HG02938 (cell line): ENCODE measurements at regions not wholly inside any gene's neighbourhood (a gene's known extent, or its start where the extent isn't known, plus 50 kb on each side); places are given as distances from the start of the nearest gene placed in this dataset.
"Not testable (repeated sequence)": the region's sequence is repeated elsewhere in the genome, so short reads cannot be mapped to it uniquely, and the experiment has no call there.

Source experiments
- ATAC-seq: cut with Tn5 transposase; IDR thresholded peaks from one replicate; pipeline ENCODE4 v1.9.1; 2021; ENCODE audit warnings: mild to moderate bottlenecking, moderate library complexity; ENCODE audit not compliant: unreplicated experiment

DNA sequence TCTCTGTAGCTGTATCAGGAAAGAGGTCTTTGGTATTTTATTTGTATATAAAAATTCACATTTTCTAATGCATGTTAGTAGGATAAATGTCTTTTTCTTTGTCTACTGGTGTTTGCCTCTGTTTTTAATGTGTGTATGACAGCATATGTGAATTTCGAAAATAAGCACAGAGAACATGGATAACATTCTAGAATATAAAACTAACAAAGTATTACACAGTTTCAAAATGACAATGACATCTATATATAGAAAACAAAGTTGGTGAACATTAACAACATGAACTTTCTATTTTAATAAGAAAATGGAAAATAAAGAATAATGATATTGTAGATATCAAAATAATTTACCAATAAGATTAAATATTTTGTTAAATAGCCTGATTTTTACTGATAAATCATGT lies 608.0 kb downstream of the COL12A1 start:
- ATAC-seq: peak; percentile 40

DNA sequence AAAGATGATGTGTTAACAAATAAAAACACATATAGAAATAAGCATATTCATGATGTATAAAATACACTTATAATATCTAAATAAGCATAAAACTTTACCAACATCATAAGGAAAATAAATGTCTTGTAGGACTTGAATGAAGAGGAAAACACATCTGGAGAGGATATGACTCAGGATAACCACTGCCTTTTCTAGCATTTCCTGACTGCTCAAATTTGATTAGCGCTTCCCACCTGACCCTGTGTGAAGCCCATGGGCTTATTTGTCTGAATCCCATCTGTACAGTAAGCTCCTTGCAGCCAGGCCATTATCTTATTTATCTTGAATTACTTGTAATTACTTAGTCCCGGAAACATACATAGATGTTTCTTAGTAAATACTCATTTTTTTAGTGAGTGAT lies 608.6 kb downstream of the COL12A1 start:
- no peak for ATAC-seq

DNA sequence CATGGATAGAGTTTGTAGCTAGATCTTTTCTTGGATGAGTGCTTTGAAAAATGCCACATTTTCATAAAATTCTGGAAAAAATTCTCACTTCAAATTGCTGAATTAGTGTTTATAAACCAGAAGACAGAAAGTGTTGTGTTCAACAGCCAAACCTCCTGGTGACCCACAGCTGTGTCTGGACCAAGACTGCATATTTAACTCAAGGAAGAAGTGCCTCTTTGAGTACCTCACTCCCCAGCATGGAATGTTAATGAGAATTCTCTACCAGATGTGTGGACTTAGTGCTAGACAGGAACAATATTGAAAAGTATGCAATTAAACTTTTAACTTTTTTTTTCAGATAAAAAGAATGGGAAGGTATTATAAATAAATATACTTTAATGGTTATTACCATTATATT lies 609.3 kb downstream of the COL12A1 start:
- ATAC-seq: no peak

DNA sequence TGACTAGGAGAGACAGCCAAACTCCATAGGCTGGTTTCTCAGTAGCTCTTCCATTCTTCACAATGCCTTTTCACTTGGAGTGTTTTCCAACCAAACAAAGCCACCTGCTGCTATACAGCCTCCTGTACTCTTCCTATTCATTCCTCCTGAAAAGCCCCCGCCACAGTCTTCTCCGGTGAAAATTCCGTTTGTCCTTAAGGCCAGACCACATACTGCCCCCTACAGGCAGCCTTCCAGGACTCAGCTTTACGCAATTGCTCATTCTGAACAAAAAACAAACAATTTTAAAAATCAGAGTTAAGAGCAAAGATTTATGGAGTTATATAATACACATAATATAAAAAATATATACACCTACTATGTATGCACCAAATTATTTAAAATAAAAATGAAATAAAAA lies 611.5 kb downstream of the COL12A1 start:
- not testable (repeated sequence) for ATAC-seq

DNA sequence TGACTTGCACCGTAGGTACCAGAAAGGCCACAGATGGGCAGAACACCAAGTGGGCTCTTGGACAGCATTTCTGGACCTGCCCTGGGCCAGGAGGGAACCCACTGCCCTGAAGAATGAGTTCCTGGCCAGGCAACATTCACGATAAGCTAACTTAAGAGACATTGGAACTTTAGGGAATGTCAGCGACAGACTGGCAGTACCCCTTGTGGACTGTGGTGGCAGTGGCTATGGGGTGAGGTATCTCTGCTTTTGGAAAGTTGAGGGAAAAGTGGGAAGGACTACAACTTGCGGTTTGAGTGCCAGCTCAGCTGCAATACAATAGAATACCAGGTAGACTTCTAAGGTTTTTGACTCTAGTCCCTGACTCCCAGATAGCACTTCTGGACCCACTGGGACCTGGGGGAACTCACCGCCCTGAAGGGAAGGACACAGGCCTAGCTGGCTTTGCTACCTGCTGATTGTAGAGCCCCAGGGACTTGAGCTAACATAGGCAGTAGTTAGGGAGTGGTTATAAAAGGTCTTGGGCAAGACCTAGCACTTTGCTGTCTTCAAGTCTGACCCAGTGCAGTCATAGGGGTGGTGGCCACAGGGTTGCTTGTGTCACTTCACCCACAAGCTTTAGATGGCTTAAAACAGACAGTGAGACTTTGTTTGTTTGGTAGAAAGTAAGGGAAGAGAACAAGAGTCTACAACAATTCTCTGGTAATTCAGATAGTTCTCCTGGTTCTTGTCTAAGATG lies 617.6 kb downstream of the COL12A1 start:
- no peak for ATAC-seq

DNA sequence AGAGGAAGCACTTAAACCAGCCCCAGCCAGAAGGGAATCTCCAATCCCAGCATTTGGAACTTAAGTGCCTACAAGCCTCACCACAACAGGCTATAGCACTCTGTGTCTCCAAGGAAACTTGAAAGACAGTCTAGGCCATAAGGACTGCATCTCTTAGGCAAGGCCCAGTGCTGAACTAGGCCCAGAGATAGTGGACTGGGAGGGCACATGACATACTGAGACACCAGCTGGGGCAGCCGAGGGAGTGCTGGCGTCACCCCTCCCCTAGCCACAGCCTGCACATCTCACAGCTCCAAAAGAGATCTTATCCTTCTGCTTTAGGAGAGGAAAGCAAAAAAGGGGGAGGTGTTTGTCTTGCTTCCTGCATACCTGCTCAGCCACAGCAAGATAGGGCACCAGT lies 618.5 kb downstream of the COL12A1 start:
- no peak for ATAC-seq

DNA sequence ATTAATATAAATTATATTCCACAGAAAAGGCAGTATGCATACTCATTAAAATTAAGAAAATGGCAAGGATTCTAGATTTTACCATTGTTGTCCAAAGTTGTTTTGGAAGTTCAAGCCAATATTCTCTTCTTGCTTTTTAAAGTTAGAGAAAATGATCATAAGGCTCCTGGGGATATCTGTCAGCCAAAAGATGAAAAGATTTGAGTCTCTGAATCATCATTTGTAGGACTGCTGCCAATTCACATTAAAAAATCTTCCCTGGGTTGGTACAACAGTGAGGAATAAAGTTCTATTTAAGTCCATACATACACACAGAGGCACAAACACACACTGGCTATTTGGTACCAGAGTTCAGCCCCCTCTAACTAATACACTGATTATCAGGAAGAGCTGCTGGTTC lies 620.1 kb downstream of the COL12A1 start:
- ATAC-seq: no peak

DNA sequence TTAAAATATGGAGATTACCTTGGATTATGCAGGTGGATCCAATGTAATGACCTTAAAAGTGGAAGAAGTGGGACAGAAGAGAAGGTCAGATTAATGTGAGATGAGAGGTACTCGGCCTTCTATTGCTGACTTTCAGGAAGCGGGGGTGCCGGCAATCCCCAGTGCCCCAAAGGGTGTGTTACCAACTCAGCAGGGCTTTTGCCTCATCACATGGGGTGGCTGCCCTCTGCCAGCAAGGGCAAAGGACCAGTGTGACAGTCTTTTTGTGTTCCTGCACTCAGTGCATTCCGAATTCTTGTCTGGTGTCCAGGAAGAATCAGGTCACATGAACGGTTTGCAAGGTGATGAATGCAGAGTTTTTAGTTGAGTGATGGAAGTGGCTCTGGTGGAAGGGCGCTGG lies 624.2 kb downstream of the COL12A1 start:
- no peak for ATAC-seq

DNA sequence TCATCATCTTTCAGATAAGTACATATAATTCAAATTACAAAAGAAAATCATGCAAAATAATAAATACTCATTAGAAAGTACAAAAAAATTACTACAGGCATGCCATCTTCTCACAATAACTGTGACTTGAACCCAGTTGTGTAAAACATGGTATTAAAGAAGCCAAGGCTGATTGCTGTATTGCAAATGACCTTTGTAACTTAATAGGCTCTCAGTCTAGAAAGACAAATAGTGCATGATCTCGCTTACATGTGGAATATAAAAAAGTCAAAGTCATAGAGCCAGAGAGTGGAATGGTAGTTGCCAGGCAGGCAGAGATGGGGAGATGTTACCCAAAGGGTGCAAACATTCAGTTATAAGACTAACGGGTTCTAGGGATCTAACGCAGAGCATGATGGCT lies 626.1 kb downstream of the COL12A1 start:
- ATAC-seq: no peak

DNA sequence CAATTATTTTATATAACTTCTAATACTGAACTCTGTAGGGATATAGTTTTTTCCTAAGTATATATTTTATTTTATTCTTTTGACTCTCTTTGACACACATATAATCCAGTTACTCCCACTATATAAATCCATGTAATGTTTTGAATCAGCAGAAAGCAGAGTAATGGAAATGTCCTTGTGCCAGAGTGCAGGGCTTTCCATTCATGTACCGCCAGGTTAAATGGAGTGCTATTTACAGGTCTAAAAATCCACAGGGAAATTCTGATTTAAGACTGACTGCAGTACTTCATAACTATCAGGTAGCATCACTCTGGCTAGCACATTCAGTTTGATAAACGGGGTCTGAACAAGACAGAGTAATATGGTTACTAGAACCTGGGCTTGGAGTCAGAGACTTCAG lies 626.8 kb downstream of the COL12A1 start:
- no peak for ATAC-seq

DNA sequence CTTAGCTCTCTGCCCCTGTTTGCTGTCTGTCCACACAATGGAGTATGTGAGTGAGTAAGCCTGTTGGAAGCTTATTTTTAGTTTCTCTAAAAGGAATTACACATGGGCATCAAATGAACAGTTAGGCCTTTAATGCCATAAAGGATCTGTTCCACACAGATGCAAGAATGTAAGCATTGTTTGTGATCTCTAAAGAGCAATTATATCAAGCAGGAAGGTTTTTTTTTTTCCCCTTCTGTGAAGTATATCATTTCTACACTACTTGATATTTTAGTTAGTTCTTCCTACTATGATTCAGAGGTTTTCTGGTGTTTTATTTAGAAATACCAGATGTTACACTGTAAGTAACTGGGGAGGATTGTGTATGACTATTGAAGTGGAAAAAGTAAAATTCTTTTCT lies 627.5 kb downstream of the COL12A1 start:
- no peak for ATAC-seq

DNA sequence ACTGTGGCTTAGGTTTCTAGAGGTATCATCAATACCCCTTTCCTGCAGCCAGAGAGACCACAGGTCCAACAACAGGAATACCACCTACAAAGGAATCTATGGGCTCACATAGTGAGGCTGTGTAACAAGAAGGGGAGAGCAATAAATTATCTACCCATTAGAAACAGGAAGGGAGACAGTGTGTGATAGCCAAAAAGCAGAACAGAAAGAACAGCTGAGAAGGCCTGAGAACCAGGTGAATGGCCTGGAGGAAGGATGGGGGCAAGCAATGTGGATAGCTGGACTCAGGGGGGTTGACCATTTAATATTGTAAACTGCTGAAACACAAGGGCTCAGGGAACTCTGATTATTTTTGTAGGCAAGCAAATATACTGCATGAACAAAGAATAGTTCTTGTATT lies 628.2 kb downstream of the COL12A1 start:
- peak; percentile 96 for ATAC-seq

DNA sequence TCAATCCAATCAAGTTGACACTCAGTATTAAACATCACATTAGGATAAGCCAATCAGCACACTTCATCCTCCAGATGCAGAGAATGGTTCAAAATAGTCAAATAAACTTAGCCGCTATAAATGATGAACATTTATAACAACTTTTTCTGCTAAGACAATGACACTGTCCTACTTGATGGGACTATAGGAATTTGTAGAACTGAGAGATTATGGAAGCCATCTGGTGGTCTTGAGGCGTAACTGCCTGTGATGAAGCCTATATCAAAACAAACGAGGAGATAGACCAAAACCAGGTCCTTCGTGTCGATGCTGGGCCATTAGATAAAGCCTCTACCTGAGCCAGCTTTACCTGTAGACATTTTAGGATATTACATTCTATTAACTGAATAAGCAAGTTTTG lies 631.1 kb downstream of the COL12A1 start:
- ATAC-seq: peak; percentile 47

DNA sequence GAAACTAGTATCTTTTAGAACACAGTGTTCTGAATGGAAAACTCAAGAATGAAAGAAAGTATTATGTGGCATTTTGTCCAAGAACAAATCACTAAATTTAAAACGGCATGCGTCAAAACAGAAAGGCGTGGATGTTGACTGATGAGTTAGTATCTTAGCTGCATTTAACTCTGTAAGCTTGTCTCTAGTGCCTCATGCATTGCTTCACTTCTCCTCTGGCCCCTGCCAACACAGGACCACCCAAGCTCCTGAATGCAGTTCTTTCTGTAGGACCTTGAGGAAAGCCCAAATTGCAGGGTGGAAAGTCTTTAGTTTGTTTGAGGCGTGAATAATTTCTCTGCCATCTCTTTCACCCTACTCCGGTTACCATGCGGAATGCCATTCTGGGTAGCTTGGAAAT lies 632.2 kb downstream of the COL12A1 start:
- ATAC-seq: no peak

DNA sequence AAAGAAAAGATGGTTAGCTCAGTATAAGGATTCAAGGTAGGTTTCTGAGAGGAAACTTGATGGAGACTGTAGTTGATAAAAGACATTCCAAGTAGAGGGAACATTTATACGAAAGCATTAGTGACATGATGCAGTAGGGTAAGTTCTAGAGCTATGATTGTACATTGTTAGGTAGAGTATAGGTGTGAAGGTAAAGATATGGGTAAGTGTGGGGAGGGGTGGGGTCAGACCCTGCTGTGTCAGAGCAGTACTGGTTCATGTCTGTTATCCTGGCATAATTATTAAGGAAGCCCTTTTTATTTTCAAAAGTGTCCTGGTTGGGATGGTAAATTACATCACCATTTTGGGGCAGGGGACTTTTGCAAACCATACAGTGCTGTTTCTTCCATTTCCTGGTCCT lies 635.8 kb downstream of the COL12A1 start:
- no peak for ATAC-seq

DNA sequence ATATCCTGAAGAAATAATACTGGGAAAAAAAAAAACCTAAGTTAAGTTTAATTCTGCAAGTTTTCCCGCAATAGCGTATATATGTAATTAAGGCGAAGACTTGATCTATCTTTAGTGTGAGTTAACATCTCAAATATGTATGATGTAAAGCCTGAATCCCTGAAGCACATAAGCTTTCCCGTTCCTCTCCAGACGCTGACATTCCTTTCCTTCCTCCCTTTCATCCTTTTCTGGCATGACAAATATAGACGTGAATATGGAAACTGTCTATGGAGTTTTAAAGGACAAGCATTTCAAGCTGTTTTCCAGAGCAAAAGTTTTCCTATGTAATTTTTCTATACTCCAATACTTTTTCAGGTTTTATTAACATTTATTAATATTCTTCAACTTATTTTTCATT lies 637.0 kb downstream of the COL12A1 start:
- no peak for ATAC-seq

DNA sequence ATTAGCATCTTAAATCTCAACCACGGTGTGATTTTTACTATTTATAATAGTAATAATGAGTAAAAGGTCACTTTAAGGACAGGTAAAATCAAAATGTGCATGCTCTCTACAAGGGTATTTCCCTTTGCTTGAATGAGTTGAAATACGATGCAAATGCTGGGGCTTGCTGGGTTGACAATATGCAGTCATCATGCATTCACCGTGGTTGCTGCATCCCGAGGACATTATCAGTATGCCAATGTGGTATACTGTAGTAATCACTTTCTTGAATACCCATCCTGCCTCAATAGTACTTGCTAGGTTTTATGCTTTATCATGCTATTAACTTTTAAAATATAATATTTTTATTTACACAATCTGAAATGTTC lies 637.9 kb downstream of the COL12A1 start:
- not testable (repeated sequence) for ATAC-seq

DNA sequence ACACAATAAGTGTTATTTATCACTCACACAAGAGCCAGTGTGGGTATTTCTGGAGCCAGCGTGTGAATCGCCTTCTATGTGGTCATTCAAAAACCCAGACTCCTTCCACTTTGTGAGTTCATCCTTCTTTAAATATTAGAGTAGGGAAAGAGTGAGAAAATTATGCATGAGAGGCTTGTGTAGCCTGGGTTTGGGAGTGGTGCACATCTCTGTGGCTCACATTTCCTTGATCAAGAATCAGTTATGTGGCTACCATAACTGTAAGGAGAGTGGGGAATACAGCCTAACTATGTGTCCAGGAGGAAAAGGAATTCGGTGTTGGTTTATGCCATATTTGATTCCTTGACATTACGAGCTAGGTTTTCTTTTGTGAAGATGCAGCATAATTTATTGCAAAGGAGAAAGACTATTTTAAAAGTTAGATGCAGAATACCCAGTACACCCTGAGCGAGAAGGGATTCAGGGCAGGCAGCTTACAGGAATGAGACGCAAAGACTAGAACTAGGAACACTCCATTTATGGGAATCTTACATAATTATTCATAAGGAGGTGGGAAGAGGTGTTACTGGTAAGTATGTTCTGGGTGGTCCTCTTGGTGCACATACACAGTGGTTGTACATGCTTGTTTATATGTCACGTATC lies 638.5 kb downstream of the COL12A1 start:
- no peak for ATAC-seq

DNA sequence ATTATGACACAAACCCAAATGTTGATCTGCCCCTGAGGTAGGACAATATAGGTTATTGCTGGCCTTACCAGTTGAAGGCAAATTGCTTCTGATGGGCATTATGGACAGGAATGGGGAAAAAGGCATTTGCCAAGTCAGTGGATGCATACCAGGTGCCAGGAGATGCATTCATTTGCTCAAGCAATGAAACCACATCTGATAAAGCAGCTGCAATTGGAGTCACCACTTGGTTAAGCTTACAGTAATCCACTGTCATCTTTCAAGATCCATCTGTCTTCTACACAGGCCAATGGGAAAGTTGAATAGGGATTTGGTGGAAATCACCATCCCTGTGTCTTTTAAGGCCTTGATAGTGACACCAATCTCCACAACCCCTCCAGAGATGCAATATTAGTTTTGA lies 648.6 kb downstream of the COL12A1 start:
- no peak for ATAC-seq

DNA sequence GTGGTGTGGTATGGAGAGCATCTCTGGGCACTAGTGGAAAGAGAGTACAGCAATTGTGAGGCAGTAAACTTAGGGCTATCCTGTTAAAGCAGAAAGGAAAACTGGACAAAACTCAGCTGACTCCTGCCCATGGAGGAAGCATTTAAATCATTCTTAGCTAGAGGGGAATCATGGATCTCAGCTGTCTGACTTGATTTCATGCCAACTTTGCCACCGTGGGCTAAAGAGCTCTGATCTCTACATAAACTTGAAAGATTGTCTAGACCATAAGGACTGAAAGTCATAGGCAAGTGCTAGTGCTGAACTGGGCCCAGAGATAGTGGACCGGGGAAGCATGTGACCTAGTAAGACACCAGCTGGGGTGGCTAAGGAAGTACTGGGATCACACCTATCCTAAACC lies 651.8 kb downstream of the COL12A1 start:
- ATAC-seq: no peak

DNA sequence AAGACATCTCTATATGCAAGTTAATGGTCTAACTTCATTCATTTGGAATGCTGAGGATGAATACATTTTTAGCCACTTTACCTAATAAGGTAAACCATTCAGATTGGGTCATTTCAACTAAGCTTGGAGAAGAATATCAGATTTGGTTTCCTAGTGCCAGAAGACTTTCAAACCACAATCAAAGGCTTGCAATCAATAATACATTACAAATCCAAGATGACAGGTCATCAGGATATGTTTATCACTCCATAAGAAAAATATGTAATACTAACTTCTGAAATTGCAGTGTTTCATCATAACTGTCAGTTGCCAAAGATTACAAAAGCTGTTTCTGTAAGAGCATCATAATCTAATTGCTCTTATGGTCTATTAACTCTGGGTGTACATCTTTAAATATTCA lies 654.0 kb downstream of the COL12A1 start:
- ATAC-seq: no peak

DNA sequence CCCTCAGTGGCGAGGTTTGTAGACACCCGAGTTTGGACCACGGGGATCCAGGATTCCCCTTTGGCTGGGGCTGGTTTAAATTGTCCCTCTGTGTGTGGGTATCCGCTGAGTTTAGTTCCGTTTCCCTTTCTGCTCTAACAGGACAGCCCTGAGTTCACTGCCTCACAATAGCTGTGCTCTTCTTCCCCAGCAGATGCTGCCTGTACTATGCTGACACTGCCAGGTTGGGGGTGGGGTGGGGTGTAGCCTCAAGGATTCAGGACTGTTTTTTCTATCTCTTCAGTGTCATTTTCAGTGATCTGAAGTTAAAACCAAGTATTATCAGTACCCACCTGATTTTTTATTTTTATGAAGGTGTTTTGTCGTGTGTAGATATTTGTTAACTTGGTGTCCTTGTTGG lies 655.0 kb downstream of the COL12A1 start:
- ATAC-seq: no peak

DNA sequence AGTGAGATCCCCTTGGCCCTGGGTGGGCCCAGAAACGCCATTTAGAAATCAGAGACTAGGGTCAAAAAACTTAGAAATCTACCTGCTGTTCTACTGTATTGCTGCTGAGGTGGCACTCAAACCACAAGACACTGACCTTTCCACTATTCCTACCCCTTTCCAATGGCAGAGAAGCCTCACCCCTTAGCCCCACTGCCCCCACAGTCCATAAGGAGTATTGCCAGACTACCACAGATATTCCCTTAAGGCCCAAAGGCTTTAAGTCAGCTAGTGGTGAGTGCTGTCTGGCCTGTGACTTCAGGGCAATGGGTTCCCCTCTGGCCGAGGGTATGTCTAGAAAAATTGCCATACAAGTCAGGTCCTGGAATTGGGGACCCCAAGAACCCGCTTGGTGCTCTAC lies 656.1 kb downstream of the COL12A1 start:
- no peak for ATAC-seq
